DND-41 (cell line): ENCODE measurements at regions not wholly inside any gene's neighbourhood (a gene's known extent, or its start where the extent isn't known, plus 50 kb on each side); places are given as distances from the start of the nearest gene placed in this dataset.

Source experiments
- ATAC-seq: fragments of 200-7000 bp; cut with Tn5 transposase; 3 replicates; pipeline ENCODE4 v1.9.1; 2021; ENCODE audit warnings: low read depth; ENCODE audit not compliant: insufficient read depth
- DNase-seq: peaks from one replicate; pipeline ENCODE4 v3.0.0-alpha.2; 2020
- H2AFZ ChIP-seq: 2 replicates; pipeline ENCODE4 v1.6.0; 2012; ENCODE audit warnings: low read depth, low read length
- H3K27ac ChIP-seq: 2 replicates; pipeline ENCODE4 v1.5.1; 2012; ENCODE audit warnings: low read length, inconsistent platforms
- H3K27me3 ChIP-seq: fragments of 200-600 bp; sonication (generic); 2 replicates; pipeline ENCODE4 v1.6.0; 2012; ENCODE audit warnings: low read length, mild to moderate bottlenecking, inconsistent platforms; ENCODE audit not compliant: insufficient read depth, poor library complexity
- H3K36me3 ChIP-seq: 2 replicates; pipeline ENCODE4 v1.5.1; 2012; ENCODE audit warnings: low read length, inconsistent platforms; ENCODE audit not compliant: insufficient read depth
- H3K4me1 ChIP-seq: 2 replicates; pipeline ENCODE4 v1.5.1; 2012; ENCODE audit warnings: mild to moderate bottlenecking, low read length; ENCODE audit not compliant: insufficient read depth
- H3K4me2 ChIP-seq: 2 replicates; pipeline ENCODE4 v1.6.0; 2012; ENCODE audit warnings: mild to moderate bottlenecking, moderate library complexity, low read length, inconsistent platforms; ENCODE audit not compliant: insufficient read depth
- H3K4me3 ChIP-seq, 2 experiments: fragments of 200-600 bp in 1 of 2; shearing (Covaris generic) in 1 of 2; 2 replicates each; pipeline ENCODE4 v1.5.1; 2012 to 2016; ENCODE audit warnings: inconsistent platforms in 2 of 2, low read length in 2 of 2, mild to moderate bottlenecking in 2 of 2, low read depth in 1 of 2, moderate library complexity in 1 of 2
- H3K79me2 ChIP-seq: 2 replicates; pipeline ENCODE4 v1.6.0; 2012; ENCODE audit warnings: low read length, inconsistent platforms; ENCODE audit not compliant: insufficient read depth
- H3K9ac ChIP-seq: 2 replicates; pipeline ENCODE4 v1.6.0; 2012; ENCODE audit warnings: low read depth, mild to moderate bottlenecking, inconsistent platforms, low read length, moderate library complexity
- H3K9me3 ChIP-seq: 2 replicates; pipeline ENCODE4 v1.5.1; 2012; ENCODE audit warnings: low read length, moderate library complexity, mild to moderate bottlenecking, inconsistent platforms; ENCODE audit not compliant: insufficient read depth, severe bottlenecking
- H4K20me1 ChIP-seq: 2 replicates; pipeline ENCODE4 v1.6.0; 2012; ENCODE audit warnings: low read length; ENCODE audit not compliant: insufficient read depth
- EZH2 ChIP-seq: IDR thresholded peaks from 3 replicates; pipeline ENCODE4 v1.6.1; 2012; ENCODE audit warnings: borderline replicate concordance, low read depth, mild to moderate bottlenecking, moderate library complexity, low read length, inconsistent platforms; ENCODE audit not compliant: severe bottlenecking
- TF ChIP-seq, protein P1 (sequence below): IDR thresholded peaks from 2 replicates; pipeline ENCODE4 v1.5.1; 2012; ENCODE audit warnings: borderline replicate concordance, low read length, moderate library complexity, mild to moderate bottlenecking; ENCODE audit not compliant: poor library complexity, severe bottlenecking; ENCODE audit errors: extremely low read depth

DNA sequence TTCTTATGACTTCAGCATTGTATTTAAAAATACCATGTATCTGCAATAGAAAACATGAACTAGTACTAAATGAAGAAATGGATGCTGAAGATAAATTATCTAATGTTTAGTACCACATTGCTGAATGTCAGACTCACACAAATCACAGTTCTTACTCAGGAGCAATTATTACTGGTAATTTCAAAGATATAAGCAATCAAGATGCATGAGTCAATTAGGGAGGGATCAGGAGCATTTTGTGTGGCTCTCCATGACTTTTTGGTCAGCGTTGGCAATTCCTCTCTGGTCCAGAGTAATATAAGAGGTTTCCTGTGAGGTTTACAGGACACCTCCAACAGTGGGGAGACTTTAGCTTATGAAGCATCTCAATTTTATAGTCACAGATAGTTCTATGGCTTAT is 167.0 kb upstream of the PCDH7 start:
- TF ChIP-seq, protein P1, sequence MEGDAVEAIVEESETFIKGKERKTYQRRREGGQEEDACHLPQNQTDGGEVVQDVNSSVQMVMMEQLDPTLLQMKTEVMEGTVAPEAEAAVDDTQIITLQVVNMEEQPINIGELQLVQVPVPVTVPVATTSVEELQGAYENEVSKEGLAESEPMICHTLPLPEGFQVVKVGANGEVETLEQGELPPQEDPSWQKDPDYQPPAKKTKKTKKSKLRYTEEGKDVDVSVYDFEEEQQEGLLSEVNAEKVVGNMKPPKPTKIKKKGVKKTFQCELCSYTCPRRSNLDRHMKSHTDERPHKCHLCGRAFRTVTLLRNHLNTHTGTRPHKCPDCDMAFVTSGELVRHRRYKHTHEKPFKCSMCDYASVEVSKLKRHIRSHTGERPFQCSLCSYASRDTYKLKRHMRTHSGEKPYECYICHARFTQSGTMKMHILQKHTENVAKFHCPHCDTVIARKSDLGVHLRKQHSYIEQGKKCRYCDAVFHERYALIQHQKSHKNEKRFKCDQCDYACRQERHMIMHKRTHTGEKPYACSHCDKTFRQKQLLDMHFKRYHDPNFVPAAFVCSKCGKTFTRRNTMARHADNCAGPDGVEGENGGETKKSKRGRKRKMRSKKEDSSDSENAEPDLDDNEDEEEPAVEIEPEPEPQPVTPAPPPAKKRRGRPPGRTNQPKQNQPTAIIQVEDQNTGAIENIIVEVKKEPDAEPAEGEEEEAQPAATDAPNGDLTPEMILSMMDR = no peak
- no peak for TF ChIP-seq EZH2
- H3K9me3 ChIP-seq = no peaks in the 10 kb centered on the region
- no peak for DNase-seq

DNA sequence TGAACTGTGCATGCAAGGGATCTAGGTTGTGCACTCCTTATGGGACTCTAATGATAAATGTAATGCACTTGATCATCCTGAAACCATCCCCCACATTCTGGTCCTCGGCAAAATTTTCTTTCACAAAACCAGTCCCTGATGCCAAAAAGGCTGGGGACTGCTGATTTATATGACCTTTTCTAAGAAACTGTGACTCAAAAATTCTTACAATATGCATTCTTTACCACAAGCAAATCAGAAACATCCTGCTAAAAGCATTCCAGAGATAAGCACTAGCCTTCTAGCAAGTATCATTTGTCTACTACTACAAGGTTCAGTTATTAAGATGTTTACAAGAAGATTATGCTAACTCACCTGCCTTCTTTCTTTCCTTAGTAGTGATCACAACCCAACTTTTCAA is 166.5 kb upstream of the PCDH7 start:
- H3K27ac ChIP-seq = no peak overlapping the region
- no peaks in the 10 kb centered on the region for H3K36me3 ChIP-seq
- TF ChIP-seq, protein P1 = no peak
- TF ChIP-seq EZH2 = no peak
- H3K27me3 ChIP-seq = no peaks in the 10 kb centered on the region
- DNase-seq = no peak
- no peak overlapping the region for H3K4me3 ChIP-seq
- no peak overlapping the region for H2AFZ ChIP-seq
- no peaks in the 10 kb centered on the region for H3K4me1 ChIP-seq
- H3K79me2 ChIP-seq = no peaks in the 10 kb centered on the region
- no peak overlapping the region for H3K4me2 ChIP-seq
- ATAC-seq = no peak
- H4K20me1 ChIP-seq = no peaks in the 10 kb centered on the region
- H3K9me3 ChIP-seq = no peaks in the 10 kb centered on the region
- H3K9ac ChIP-seq = no peak overlapping the region

More for the DNA sequence above, 167.0 kb upstream of the PCDH7 start:
- Histone ChIP-seq H3K4me3 (no peak overlapping the region), H3K4me1 (no peaks in the 10 kb centered on the region), H2AFZ (no peak overlapping the region), H3K27ac (no peak overlapping the region), H3K4me2 (no peak overlapping the region), H3K79me2 (no peaks in the 10 kb centered on the region), H3K9ac (no peak overlapping the region), H3K27me3 (no peaks in the 10 kb centered on the region), H3K36me3 (no peaks in the 10 kb centered on the region), H4K20me1 (no peaks in the 10 kb centered on the region)
- ATAC-seq = no peak

DNA sequence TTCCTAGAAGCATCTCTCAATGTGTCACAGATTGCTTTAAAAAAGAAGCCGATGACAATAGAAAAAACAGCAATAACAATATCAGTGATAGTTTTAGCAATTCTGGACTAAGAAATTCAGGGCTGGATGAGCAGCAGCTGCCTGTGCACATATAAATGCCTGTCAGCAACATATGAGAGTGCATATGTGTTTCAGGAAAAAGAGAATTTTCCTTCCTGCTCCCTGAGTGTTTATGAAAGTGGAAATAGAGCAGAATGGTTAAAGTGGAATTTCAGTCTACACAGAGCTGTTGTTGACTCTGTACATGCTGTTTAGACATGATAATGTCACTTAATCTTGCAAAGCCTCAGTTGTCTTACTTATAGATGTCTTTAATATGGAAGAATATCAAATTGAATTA is 164.4 kb upstream of the PCDH7 start:
- Histone ChIP-seq H3K4me3 (no peak overlapping the region), H3K9ac (no peak overlapping the region), H3K4me1 (no peaks in the 10 kb centered on the region), H2AFZ (no peak overlapping the region), H3K36me3 (no peaks in the 10 kb centered on the region), H3K27ac (no peak overlapping the region), H3K9me3 (no peaks in the 10 kb centered on the region), H3K4me2 (no peak overlapping the region), H3K79me2 (no peaks in the 10 kb centered on the region), H4K20me1 (no peaks in the 10 kb centered on the region), H3K27me3 (no peaks in the 10 kb centered on the region)
- no peak for TF ChIP-seq EZH2
- TF ChIP-seq, protein P1 = no peak
- no peak for DNase-seq
- no peak for ATAC-seq

DNA sequence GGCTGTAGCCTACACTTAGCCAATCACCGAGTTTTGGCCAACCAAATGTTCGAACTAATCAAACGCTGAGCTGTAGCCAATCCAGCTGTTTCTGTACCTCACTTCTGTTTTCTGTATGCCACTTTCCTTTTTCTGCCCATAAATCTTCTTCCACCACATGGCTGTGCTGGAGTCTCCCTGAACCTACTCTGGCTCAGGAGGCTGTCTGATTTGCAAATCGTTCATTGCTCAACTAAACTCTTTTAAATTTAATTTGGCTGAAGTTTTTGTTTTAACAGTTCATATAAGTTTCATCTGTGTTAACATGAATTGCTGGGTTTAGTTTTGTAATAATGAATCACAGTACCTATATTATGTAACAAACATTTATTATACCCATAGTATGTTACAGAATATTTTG is 160.7 kb upstream of the PCDH7 start:
- TF ChIP-seq, protein P1 = no peak
- no peak for TF ChIP-seq EZH2
- Histone ChIP-seq H3K4me2 (no peak overlapping the region), H3K4me1 (no peaks in the 10 kb centered on the region), H3K79me2 (no peaks in the 10 kb centered on the region), H3K9me3 (no peaks in the 10 kb centered on the region), H3K4me3 (no peak overlapping the region), H3K27me3 (no peaks in the 10 kb centered on the region), H3K27ac (no peak overlapping the region), H3K9ac (no peak overlapping the region), H2AFZ (no peak overlapping the region), H3K36me3 (no peaks in the 10 kb centered on the region), H4K20me1 (no peaks in the 10 kb centered on the region)
- ATAC-seq (no peak), DNase-seq (no peak)
